Femur (tissue), 1 donor: ENCODE measurements at regions not wholly inside any gene's neighbourhood (a gene's known extent, or its start where the extent isn't known, plus 50 kb on each side); places are given as distances from the start of the nearest gene placed in this dataset.

Source experiments
- DNase-seq: peaks from one replicate; pipeline ENCODE4 v3.0.0-alpha.2; 2017

DNA sequence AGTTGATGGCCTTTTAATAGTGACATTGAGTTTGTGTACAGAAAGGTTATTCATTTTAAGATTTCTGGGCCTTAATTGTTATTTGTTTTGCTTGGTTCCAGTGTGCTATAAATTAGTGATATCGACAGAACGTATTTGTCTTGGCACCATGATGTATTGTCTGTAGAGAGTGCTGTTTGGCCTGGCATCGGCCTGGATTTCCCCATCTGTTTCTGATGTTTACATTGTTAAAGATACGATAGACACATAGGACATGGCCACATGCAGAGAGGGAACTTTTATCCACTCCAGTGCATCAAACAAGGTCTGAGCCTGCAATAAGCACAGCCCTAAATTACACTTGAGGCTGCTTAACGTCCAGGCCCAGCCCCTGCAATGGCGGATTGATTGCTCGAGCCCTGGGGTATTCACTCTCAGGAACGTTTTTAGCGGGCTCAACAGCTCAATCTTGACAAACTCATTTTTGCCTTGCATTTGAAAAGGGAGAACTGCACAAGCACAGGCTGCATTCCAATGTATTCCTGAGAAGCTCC, 144.7 kb downstream of the SLC4A3 start:
- no peak for DNase-seq

DNA sequence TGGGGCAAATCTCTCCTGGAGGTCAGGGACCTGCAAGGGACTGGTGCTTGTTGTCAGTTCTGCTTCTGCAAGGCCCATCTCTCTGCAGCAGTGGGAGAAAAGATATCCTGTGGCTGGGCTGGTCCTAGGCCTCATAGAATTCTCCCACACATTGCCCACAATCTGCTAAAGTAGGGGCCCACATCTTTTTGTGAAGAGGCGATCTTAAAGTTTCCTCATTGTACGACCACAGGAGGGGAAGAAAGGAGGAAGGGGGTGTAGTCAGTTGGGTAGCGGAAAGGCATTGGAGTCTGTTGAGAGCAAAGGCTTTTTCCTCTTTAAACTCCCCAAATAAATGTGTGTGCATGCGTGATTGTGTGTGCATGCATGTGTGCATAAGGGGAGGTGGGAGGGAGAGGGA, 145.3 kb downstream of the SLC4A3 start:
- DNase-seq: no peak

DNA sequence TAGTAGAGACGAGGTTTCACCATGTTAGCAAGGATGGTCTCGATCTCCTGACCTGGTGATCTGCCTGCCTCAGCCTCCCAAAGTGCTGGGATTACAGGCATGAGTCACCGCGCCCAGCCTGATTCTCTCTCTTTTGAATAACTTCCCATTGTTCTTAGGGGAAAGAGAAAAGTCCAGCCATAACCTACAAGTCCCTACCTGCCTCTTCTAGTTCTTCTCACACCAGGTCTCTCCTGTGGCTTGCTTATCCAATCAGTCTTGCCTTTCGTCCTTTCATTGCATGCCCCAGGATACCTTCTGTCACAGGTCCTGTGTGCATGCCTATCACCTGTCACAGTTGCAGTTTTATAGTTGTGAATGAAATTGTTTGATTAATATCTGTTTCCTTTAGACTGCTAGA, 148.1 kb downstream of the SLC4A3 start:
- no peak for DNase-seq

DNA sequence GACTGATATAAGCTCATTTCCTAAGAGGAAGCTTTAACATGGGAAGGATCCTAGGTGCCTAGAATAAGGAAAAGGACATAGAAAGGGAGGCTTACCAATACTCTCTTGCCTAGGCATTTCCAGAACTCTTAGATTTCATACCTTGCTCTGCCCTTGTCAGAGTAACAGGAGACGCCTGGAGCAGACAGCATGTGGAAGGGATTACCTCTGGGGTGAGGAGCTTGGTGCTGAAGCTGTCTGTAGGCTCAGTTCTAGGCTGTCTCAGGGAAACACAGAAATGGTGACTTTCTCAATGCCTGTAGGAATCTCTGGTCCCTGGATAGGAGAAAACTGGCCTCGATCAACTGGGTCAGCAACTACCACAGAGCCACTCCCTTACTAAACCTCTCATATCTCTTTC, 150.0 kb downstream of the SLC4A3 start:
- no peak for DNase-seq

DNA sequence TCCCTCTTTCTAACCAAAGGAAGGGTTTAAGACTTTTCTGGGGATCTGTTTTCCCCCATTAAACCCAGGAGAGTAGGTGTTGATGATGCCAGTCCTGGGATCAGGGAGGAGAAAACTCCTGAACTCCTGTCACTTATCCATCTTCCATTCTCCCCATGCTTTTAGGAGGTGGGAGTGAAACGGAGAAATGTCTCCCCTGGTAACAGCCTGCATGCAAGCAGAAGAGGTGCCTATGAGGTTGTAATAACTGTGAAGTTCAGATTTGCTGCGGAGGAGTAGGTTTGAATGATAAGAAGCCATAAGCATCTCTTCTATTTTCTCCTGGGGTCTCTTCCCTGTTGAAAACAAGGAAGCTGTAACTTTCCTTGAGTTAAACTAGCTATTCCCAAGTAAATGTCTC, 150.8 kb downstream of the SLC4A3 start:
- DNase-seq: no peak

DNA sequence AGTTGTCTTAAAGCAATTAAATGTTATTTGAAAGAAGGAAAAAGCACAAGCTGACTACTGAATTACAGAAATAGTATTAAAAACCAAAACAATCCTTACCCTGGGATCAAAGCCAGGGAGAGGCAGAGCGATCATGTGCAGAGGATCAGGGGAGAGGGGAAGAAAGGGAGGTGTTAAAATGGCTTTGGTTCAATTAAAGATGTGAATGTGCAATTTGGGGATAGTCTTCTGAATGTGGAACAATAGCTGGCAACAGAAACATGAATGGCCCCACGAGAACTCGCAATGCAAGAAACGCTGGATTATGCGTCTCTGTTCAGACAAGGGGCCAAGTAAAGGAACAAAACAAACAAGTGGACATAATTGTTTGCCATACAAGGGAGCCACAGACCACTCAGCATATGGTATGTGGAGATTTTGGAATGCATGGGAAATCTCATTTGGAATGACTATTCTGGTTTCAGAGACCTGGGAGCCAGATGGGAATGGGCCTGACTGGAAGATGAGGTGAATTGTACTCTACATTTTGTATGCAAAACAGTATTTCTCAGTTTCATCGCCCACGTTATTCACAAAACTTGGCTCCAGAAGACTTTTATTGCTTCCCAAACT, 155.4 kb downstream of the SLC4A3 start:
- DNase-seq: peak; percentile 71

DNA sequence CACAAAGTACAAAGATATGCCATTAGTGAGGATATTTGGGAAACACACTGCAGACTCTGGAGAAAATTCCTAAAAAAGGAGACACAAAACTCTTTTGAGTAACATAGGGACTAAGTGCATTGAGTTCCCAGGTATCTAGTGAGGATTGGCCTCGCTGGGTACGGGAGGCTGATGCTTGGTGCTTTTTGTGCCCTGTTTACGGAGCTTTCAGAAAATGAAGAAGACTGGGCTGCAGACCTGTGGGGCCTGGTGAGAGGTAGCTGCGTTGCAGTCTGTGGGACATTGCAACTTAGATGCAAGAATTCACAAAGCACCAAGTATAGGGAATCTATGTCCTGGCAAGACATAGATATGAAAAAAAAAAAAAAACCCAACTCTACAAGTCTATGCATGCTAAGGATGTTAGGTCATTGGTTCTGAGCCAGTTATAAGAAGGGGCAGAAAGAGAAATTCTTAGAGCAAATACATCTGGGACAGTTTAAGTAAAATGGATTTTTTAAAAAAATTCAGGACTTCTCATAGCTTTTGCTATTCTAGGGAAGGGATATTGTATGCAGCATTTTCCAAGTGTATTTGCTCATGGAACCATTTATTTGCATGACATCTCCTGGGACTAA, 156.0 kb downstream of the SLC4A3 start:
- peak; percentile 31 for DNase-seq

DNA sequence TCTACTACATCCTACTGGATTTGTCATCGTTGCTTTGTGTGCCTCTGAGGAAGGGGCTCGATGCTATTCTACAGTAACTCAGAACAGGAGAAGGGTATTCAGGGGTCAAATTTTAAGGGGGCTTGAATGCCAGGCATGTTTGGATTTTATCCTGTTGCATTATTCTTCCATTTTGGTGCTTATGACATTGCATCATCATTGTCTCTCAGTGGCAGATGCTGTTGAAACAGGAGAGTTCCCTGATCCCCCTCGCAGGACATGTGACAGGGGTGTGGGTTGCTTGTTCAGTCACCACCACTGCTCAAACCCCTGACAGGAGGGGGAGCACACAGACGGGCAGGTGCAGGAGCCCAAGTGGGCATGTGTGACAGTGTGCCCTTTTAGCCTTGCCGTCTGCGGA, 156.7 kb downstream of the SLC4A3 start:
- DNase-seq: no peak

DNA sequence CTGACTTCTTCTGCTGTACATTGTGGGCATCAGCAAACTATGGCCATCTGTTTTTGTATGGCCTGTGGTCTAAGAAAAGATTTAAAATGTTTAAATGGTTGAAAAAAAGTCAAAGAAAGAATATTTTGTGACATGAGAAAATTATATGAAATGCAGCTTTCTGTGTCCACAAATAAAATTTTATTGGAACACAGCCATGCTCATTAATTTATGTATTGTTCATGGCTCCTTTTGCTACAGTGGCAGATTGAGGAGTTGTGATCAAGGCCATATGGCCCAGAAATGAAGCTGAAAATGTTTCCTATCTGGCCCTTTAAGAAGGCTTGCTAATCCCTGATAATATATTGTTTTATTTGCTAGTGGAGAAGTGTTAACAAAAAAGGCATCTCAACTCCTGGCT, 162.0 kb downstream of the SLC4A3 start:
- no peak for DNase-seq

DNA sequence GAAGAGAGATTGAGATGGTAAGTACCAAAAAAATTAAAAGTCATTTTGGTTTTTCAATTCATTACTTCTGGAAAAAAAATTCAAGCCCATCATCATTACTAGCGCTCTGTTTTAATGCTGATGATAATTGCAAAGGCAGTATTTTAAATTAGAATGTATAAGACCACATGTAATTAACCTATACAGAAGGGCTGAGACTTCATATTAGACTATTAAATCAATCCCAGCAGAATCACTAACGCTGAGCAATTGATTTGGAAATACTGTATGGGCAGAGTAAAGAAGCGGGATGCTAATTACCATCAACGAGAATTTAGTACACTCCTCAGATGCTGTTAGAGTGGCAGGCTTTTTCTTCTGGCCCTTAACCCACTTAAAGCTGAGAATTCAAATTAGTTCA, 165.0 kb downstream of the SLC4A3 start:
- no peak for DNase-seq

DNA sequence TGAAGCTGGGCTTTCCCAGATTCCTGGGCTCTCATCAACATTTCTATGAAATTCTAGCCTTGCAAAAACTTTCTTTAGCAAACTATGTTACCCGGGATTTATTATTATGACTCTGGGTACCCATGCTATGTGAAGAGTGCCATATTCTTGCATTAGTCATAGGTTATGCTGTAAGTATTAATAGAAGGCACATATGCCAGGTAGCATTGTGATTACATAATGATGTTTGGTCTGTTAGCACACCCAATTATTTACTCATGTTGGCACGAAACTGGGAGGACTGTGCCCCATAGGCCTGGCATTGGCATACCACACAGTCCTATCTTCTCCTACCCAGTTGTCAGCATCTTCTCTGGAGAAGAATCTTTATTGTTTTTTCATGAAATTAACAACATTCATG, 171.0 kb downstream of the SLC4A3 start:
- DNase-seq: no peak

DNA sequence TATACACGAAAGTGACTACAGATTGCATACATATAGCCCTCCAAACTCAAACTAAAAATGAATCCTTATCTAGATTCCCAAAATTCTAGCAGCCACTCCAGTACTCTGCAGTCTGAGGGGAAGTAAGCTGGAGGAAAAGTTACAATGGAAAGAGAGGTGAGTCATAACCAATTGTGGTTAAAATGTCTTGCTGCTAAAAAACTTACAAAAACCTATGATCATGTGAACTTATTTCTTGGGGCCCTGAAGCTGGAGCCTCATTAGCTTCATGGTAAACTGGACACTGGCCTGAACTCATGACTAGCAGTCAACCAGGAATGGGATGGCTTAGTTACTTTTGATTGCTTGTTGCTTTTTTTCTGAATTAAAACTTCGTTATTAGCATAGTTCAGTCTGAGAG, 175.9 kb downstream of the SLC4A3 start:
- no peak for DNase-seq

DNA sequence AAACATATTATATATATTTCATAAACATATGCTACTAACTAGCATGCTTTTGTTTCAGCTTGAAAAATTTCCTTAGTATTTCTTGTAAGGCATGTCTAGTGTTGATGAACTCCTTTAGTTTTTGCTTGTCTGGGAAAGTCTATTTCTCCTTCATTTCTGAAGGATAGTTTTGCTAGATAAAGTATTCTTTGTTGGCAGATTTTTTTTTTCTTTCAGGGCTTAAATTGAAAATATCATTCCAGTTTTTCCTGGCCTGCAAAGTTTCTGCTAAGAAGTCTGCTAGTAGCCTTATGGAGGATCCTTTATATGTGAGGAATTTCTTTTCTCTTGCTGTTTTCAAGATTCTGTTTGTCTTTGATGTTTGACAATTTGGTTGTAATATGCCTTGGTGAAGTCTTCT, 183.5 kb downstream of the SLC4A3 start:
- DNase-seq: no peak

DNA sequence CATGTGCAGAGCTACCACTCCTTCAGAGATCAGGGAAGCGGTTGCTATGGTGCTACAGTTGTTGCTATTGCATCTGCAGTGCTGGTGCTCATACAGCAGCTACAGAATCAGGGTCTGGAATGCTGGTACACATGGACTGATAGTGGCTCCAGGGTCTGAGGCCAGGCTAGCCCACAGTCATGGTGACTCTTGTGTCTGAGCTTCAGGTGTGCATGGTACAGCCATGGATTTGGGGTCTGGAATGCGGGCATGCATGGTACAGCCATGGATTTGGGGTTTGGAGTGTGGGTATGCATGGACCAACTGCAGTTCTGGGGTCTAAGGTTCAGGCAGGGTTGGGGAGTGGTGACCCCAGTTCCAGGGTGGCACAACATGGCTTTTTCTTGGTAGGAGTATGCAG, 185.2 kb downstream of the SLC4A3 start:
- DNase-seq: no peak

DNA sequence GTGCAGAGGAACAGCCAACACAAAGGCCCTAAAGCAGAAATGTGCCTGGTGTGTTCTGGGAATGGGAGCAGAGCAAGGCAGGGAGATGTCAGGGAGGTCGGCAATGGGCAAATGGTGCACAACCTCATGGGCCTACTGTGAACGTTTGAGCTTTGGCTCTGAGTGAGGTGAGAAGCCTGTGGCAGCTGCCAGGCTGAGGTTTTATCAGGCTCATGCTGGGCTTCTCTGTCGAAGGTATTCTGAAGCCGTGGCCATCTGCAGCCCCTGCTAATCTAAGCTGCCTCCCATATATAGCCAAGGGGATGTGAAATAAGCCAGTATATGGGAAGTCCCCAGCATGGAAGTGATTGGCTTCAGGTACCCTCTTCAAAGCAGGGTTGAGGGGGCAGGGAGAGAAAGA, 193.3 kb downstream of the SLC4A3 start:
- no peak for DNase-seq

DNA sequence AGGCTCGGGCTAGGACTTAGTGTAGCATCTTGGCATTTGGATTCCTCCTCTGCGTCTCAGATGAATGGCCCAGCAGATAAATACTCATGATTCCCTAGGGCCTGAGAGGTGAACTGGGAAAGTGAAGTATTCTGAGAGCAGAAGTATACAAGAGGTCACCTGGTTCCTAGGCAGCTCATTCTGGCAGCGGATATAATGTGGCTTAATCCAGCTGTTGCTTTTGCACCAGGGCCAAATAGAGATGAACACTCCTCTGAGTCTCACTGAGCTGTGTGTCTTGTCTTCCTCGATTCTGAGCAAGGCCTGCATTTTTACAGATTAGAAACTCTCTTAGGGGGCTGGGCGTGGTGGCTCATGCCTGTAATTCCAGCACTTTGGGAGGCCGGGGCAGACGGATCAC, 196.1 kb downstream of the SLC4A3 start:
- peak; percentile 46 for DNase-seq

DNA sequence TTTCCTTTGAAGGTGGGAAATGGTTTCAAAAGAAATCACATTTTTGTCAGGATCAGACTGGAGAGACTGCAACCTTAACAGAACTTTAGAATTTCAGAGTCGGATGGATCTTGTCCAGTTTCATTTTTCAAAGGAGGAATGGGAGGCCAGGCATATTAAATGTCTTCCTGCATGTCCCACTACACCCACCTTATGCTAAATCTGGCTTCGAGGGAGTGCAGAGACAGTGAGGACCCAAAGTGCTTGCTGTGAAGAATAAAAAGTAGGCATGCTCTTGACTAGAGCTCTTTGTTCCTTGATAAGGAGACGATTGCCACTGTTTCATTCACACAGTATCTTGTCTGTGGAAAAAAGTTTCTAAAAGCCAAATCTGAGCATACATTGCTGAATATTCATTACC, 197.6 kb downstream of the SLC4A3 start:
- no peak for DNase-seq

DNA sequence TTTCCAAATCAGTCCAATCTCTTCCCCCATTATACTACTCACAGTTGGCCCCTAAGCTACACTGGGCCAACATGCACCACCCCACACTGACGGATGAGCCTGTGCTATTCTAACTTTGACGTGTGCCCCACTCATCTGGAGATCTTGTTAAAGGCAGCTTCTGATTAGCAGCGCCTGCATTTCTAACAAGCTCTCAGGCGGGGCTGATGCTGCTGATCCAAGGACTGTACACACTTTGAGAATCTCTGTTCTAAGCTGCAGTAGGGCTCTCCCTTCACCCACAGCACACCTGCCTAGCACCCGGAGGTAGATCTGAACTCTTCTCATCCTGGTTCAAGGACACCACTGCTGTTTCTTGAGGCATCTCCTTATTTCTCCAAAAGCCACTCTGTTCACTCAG, 200.7 kb downstream of the SLC4A3 start:
- DNase-seq: no peak

DNA sequence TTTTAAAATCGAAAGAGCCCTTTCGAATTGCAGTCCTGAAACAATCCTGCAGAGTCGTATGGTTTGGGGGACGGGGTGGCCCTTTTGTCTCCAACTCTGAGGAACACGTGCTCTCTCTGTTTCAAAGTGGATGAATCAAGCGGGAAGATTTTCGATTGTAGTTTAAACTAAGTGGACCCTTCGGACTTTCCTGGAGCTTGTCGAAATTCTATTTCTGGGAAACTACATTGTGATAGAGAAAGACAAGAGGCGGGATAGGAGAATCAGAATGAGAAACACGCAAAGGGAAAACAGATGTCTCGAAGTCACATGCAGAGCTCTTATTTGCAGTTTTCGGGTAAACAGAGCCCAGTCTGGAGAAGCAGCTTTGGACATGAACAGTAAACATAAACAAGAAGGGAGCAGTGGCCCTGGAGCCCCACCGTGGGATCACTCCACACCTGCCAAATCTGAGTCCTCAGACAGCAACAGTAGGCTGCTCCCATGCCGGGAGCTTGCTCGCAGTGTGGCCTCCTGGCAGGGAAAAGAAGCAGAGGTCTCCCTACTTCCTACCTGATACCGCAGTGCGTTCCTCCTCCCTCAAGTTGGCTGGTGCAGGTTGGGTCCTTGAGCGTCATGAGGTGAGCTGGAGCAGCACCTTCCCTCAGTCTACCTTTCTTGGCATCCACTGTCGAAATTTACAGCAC, 202.4 kb downstream of the SLC4A3 start:
- no peak for DNase-seq

DNA sequence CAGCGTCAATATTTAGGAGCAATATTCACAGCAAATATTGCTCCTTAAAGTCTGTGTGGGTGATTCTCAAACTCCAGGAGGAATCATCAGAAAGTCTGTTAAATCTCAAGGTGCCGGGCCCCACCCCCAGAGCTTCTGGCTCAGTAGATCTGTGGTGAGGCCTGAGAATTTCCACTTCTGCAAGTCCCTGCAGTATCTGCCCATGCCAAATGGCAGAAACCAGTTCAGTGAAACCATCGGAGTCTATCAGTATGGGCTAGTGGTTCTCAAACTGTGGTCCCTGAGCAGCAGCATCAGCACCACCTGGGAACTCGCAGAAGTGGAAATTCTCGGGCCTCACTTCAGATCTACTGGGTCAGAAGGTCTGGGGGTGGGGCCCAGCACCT, 202.9 kb downstream of the SLC4A3 start:
- no peak for DNase-seq

DNA sequence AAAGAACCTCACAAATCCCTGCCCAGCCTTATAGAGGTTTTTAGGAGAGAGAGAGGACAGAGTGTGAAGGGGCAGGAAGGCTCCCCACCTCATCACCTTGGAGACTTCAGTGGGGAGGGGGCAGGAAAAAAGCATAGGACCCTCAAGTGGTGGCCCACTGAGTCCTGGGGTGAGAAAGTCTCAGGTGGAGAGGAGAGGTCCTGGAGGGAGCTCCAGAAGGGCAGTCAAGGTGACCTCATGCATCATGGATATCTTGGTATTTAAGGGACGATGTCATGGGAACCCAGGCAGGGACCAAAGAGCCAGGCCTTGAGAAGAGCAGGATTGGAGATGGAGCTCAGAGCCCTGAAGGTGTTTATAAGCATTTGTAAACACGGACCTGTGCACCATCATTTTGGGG, 204.5 kb downstream of the SLC4A3 start:
- DNase-seq: no peak

DNA sequence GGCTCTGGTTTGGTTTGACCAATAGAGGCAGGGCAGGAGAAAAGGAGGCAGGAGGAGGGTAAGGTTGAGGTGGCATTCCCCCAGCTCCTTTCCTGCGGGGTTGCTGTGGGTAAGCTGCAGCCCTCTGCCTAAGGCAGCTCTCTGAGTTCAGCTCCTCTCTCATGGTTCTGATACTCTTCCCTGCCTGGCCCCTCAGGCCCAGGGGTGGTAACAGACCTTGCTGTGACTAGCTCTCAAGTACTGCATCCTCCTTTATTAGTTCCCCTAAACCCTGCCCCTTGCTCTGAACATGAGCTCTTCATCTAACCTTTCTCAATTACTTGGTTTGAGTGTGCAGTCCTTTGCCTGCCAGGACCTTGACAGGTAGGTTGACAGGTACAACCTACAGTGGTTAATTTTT, 205.5 kb downstream of the SLC4A3 start:
- DNase-seq: no peak

DNA sequence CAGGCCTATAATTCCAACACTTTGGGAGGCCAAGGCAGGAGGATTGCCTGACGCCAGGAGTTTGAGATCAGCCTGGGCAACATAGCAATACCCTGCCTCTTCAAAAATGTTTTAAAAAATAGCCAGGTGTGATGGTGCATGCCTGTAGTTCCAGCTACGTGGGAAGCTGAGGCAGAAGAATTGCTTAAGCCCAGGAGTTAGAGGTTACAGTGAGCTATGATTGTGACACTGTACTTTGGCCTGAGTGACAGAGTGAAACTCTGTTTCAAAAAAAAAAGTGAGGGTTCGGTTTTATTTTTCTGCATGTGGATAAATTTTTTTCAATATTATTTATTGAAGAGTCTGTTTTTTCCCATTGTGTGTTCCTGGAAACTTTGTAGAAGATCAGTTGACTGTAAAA, 208.1 kb downstream of the SLC4A3 start:
- no peak for DNase-seq

DNA sequence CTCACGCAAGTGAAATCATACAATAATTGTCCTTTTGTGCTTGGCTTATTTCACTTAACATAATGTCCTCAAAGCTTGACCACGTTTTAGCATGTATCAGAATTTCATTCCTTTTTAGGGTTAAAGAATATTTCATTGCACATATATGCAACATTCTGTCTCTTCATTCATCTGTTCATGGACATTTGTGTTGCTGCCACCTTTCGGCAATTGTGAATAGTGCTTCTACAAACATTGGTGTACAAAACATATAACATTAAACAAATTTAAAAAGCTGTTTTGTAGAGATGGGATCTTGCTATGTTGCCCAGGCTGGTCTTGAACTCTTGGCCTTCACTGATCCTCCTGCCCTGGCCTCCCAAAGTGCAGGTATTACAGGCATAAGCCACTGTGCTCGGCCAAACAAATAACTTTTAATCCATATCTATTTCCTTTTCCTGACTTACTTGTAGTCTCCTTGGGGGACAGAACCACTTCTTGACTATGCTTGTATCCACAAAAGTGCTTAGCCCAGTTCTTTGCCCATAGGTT, 209.3 kb downstream of the SLC4A3 start:
- no peak for DNase-seq
